ENCODE measurements at regions not wholly inside any gene's neighbourhood (a gene's known extent, or its start where the extent isn't known, plus 50 kb on each side); places are given as distances from the start of the nearest gene placed in this dataset.
"Not testable (repeated sequence)": the region's sequence is repeated elsewhere in the genome, so short reads cannot be mapped to it uniquely, and the experiment has no call there.

- H3K27me3 ChIP-seq (ENCODE audit: control insufficient read depth, insufficient read depth, low read length); H3K36me3 ChIP-seq (ENCODE audit: insufficient read depth, low read length); H3K4me3 ChIP-seq (ENCODE audit: low read length); H3K4me1 ChIP-seq (ENCODE audit: control insufficient read depth, insufficient read depth, low read length); H3K4me2 ChIP-seq (ENCODE audit: low read length); H3K9me3 ChIP-seq (replicated peaks; ENCODE audit: low read length); H3K9ac ChIP-seq (ENCODE audit: low read depth, low read length): not testable (repeated sequence)
Measured at GRCh38 chr2:7390311-7390710, 473.1 kb downstream of the RNF144A start.

- no peaks in the 10 kb centered on the region for H3K9me3 ChIP-seq (replicated peaks; ENCODE audit: low read length)
- H3K27me3 ChIP-seq (ENCODE audit: control insufficient read depth, insufficient read depth, low read length): no peaks in the 10 kb centered on the region
- H3K9ac ChIP-seq (ENCODE audit: low read depth, low read length): no peak overlapping the region
- H3K4me3 ChIP-seq (ENCODE audit: low read length): no peak overlapping the region
- no peaks in the 10 kb centered on the region for H3K36me3 ChIP-seq (ENCODE audit: insufficient read depth, low read length)
- H3K4me2 ChIP-seq (ENCODE audit: low read length): no peak overlapping the region
- no peaks in the 10 kb centered on the region for H3K4me1 ChIP-seq (ENCODE audit: control insufficient read depth, insufficient read depth, low read length)
Measured at GRCh38 chr2:7392076-7392787, 475.0 kb downstream of the RNF144A start.

- Histone ChIP-seq H3K27me3 (ENCODE audit: control insufficient read depth, insufficient read depth, low read length) (no peaks in the 10 kb centered on the region), H3K4me3 (ENCODE audit: low read length) (no peak overlapping the region), H3K9me3 (replicated peaks; ENCODE audit: low read length) (no peaks in the 10 kb centered on the region), H3K36me3 (ENCODE audit: insufficient read depth, low read length) (no peaks in the 10 kb centered on the region), H3K4me2 (ENCODE audit: low read length) (no peak overlapping the region), H3K4me1 (ENCODE audit: control insufficient read depth, insufficient read depth, low read length) (no peaks in the 10 kb centered on the region), H3K9ac (ENCODE audit: low read depth, low read length) (no peak overlapping the region)
Measured at GRCh38 chr2:7394195-7394594, 477.0 kb downstream of the RNF144A start.

GRCh38 chr2:7400628-7401027 is 483.4 kb downstream of the RNF144A start:
- no peak overlapping the region for H3K4me2 ChIP-seq (ENCODE audit: low read length)
- no peak overlapping the region for H3K4me3 ChIP-seq (ENCODE audit: low read length)
- H3K27me3 ChIP-seq (ENCODE audit: control insufficient read depth, insufficient read depth, low read length): no peaks in the 10 kb centered on the region
- no peaks in the 10 kb centered on the region for H3K36me3 ChIP-seq (ENCODE audit: insufficient read depth, low read length)
- H3K9me3 ChIP-seq (replicated peaks; ENCODE audit: low read length): no peaks in the 10 kb centered on the region
- no peak overlapping the region for H3K9ac ChIP-seq (ENCODE audit: low read depth, low read length)
- no peaks in the 10 kb centered on the region for H3K4me1 ChIP-seq (ENCODE audit: control insufficient read depth, insufficient read depth, low read length)

GRCh38 chr2:7403092-7403775 is 486.0 kb downstream of the RNF144A start:
- Histone ChIP-seq H3K9ac (ENCODE audit: low read depth, low read length) (no peak overlapping the region), H3K4me3 (ENCODE audit: low read length) (no peak overlapping the region), H3K4me1 (ENCODE audit: control insufficient read depth, insufficient read depth, low read length) (no peaks in the 10 kb centered on the region), H3K27me3 (ENCODE audit: control insufficient read depth, insufficient read depth, low read length) (no peaks in the 10 kb centered on the region), H3K9me3 (replicated peaks; ENCODE audit: low read length) (no peaks in the 10 kb centered on the region), H3K36me3 (ENCODE audit: insufficient read depth, low read length) (no peaks in the 10 kb centered on the region), H3K4me2 (ENCODE audit: low read length) (no peak overlapping the region)

- no peaks in the 10 kb centered on the region for H3K9me3 ChIP-seq (replicated peaks; ENCODE audit: low read length)
- no peak overlapping the region for H3K4me2 ChIP-seq (ENCODE audit: low read length)
- no peaks in the 10 kb centered on the region for H3K36me3 ChIP-seq (ENCODE audit: insufficient read depth, low read length)
- H3K27me3 ChIP-seq (ENCODE audit: control insufficient read depth, insufficient read depth, low read length): no peaks in the 10 kb centered on the region
- no peak overlapping the region for H3K4me3 ChIP-seq (ENCODE audit: low read length)
- no peaks in the 10 kb centered on the region for H3K4me1 ChIP-seq (ENCODE audit: control insufficient read depth, insufficient read depth, low read length)
- no peak overlapping the region for H3K9ac ChIP-seq (ENCODE audit: low read depth, low read length)
Measured at GRCh38 chr2:7405861-7406715, 488.9 kb downstream of the RNF144A start.

GRCh38 chr2:7407001-7407400 is 489.8 kb downstream of the RNF144A start:
- Histone ChIP-seq H3K36me3 (ENCODE audit: insufficient read depth, low read length) (no peaks in the 10 kb centered on the region), H3K9me3 (replicated peaks; ENCODE audit: low read length) (no peaks in the 10 kb centered on the region), H3K4me2 (ENCODE audit: low read length) (no peak overlapping the region), H3K4me3 (ENCODE audit: low read length) (no peak overlapping the region), H3K27me3 (ENCODE audit: control insufficient read depth, insufficient read depth, low read length) (no peaks in the 10 kb centered on the region), H3K4me1 (ENCODE audit: control insufficient read depth, insufficient read depth, low read length) (no peaks in the 10 kb centered on the region), H3K9ac (ENCODE audit: low read depth, low read length) (no peak overlapping the region)

GRCh38 chr2:7407906-7408680 is 490.9 kb downstream of the RNF144A start:
- H3K4me3 ChIP-seq (ENCODE audit: low read length): no peak overlapping the region
- H3K9me3 ChIP-seq (replicated peaks; ENCODE audit: low read length): no peaks in the 10 kb centered on the region
- H3K4me1 ChIP-seq (ENCODE audit: control insufficient read depth, insufficient read depth, low read length): no peaks in the 10 kb centered on the region
- no peaks in the 10 kb centered on the region for H3K27me3 ChIP-seq (ENCODE audit: control insufficient read depth, insufficient read depth, low read length)
- H3K4me2 ChIP-seq (ENCODE audit: low read length): no peak overlapping the region
- no peaks in the 10 kb centered on the region for H3K36me3 ChIP-seq (ENCODE audit: insufficient read depth, low read length)
- no peak overlapping the region for H3K9ac ChIP-seq (ENCODE audit: low read depth, low read length)

- Histone ChIP-seq H3K4me2 (ENCODE audit: low read length) (no peak overlapping the region), H3K9ac (ENCODE audit: low read depth, low read length) (no peak overlapping the region), H3K36me3 (ENCODE audit: insufficient read depth, low read length) (no peaks in the 10 kb centered on the region), H3K27me3 (ENCODE audit: control insufficient read depth, insufficient read depth, low read length) (no peaks in the 10 kb centered on the region), H3K9me3 (replicated peaks; ENCODE audit: low read length) (no peaks in the 10 kb centered on the region), H3K4me1 (ENCODE audit: control insufficient read depth, insufficient read depth, low read length) (no peaks in the 10 kb centered on the region), H3K4me3 (ENCODE audit: low read length) (no peak overlapping the region)
Measured at GRCh38 chr2:7411691-7412090, 494.5 kb downstream of the RNF144A start.

- Histone ChIP-seq H3K4me1 (ENCODE audit: control insufficient read depth, insufficient read depth, low read length) (no peaks in the 10 kb centered on the region), H3K4me3 (ENCODE audit: low read length) (no peak overlapping the region), H3K4me2 (ENCODE audit: low read length) (no peak overlapping the region), H3K9me3 (replicated peaks; ENCODE audit: low read length) (no peaks in the 10 kb centered on the region), H3K27me3 (ENCODE audit: control insufficient read depth, insufficient read depth, low read length) (no peaks in the 10 kb centered on the region), H3K36me3 (ENCODE audit: insufficient read depth, low read length) (no peaks in the 10 kb centered on the region), H3K9ac (ENCODE audit: low read depth, low read length) (no peak overlapping the region)
Measured at GRCh38 chr2:7417845-7418742, 500.9 kb downstream of the RNF144A start.

All from skeletal muscle satellite cell (primary cell).